Memory B cell (primary cell): ENCODE measurements at regions not wholly inside any gene's neighbourhood (a gene's known extent, or its start where the extent isn't known, plus 50 kb on each side); places are given as distances from the start of the nearest gene placed in this dataset.

Source experiments
- ATAC-seq: fragments of 150-1000 bp; cut with Tn5 transposase; 2 replicates; pipeline ENCODE4 v1.10.0; 2021; ENCODE audit warnings: low read depth, mild to moderate bottlenecking, moderate library complexity
- DNase-seq, 2 donors: peaks; one replicate each; pipeline ENCODE4 v3.0.0; 2022; ENCODE audit warnings: low spot score in 2 of 2
- H3K27ac Mint-ChIP-seq: one replicate; pipeline ENCODE4 v1.8.0; 2022; ENCODE audit warnings: mild to moderate bottlenecking, moderate library complexity, mixed read lengths
- H3K27me3 Mint-ChIP-seq: one replicate; pipeline ENCODE4 v1.8.0; 2022; ENCODE audit warnings: mixed read lengths
- H3K36me3 Mint-ChIP-seq: one replicate; pipeline ENCODE4 v1.8.0; 2022; ENCODE audit warnings: mild to moderate bottlenecking, mixed read lengths
- H3K4me1 Mint-ChIP-seq: one replicate; pipeline ENCODE4 v1.8.0; 2022; ENCODE audit warnings: mixed read lengths
- H3K4me3 Mint-ChIP-seq: one replicate; pipeline ENCODE4 v1.8.0; 2022; ENCODE audit warnings: mild to moderate bottlenecking, moderate library complexity, mixed read lengths
- H3K9me3 Mint-ChIP-seq: one replicate; pipeline ENCODE4 v1.8.0; 2022; ENCODE audit warnings: mixed read lengths

DNA sequence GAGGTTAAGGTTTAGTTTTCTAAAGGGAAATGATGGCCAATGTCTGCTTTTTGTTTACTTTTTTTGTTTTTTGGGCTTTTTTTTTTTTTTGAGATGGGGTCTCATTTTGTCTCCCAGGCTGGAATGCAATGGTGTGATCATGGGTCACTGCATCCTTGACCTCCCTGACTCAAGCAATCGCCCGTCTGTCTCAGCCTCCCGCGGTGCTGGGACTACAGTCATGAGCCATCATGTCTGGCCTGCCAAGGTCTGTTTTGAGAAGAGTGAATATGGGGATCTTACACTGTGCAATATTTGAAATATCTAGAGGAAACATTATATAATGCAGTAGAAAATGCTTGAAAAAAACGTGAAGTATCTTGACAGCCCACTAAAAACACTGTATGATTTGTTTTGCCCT lies 162.5 kb downstream of the GASK1B start:
- DNase-seq (no peak), ATAC-seq (no peak)
- no peaks in the 10 kb centered on the region for H3K4me1 Mint-ChIP-seq
- H3K36me3 Mint-ChIP-seq: no peaks in the 10 kb centered on the region
- H3K4me3 Mint-ChIP-seq: no peak overlapping the region
- H3K27me3 Mint-ChIP-seq: no peaks in the 10 kb centered on the region
- H3K27ac Mint-ChIP-seq: no peak overlapping the region
- H3K9me3 Mint-ChIP-seq: no peaks in the 10 kb centered on the region

DNA sequence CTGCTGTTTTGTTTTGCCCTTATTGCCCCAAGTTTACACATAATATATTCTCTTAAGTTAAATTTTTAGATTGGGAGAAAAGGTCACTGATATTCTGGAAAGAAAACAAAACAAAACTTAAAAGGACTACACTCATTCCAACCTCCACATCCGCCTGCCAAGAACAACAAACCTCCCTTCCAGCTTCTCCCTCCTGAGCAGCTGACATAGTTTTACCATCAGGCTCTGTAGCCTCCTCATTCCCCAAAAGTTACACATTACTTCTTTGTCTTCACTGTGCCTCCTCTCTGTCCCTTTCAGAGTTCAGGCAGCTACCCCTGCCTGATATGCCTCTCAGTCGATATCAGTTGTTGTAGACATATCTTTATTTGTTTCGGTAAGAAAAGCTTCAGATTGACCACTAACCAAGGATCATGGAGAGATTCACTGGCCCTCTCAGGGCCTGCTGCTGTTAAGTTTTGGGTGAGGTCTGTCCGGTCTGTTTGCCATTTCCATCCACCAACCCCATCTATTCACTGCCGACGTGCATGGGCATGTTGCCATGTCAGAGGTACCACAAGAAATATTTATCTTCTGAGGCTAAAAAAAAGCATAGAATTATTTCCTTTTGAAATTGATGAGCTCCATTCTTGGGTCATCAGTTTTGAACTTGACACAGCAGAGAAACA lies 164.1 kb downstream of the GASK1B start:
- H3K4me1 Mint-ChIP-seq: no peaks in the 10 kb centered on the region
- DNase-seq (no peak), ATAC-seq (no peak)
- peaks cover 2% of the 10 kb centered on the region for H3K9me3 Mint-ChIP-seq
- no peaks in the 10 kb centered on the region for H3K27me3 Mint-ChIP-seq
- H3K36me3 Mint-ChIP-seq: no peaks in the 10 kb centered on the region
- no peak overlapping the region for H3K27ac Mint-ChIP-seq
- H3K4me3 Mint-ChIP-seq: no peak overlapping the region

DNA sequence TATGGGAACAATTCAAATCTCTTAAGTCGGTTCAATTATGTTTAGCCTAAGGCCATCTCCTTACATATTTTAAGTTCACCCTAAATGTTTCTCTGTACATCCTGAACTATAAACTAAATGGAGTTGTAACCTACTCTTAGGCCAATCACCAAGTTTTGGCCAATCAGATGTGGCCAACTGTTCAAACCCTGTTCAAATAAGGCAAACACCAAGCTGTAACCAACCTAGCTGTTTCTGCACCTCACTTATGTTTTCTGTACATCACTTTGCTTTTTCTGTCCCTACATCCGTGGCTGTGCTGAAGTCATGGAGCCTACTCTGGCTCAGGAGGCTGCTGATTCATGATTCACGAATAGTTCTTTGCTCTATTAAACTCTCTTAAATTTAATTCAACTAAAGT lies 165.3 kb downstream of the GASK1B start:
- no peak overlapping the region for H3K4me3 Mint-ChIP-seq
- peaks cover 2% of the 10 kb centered on the region for H3K9me3 Mint-ChIP-seq
- ATAC-seq (no peak), DNase-seq (no peak)
- H3K27ac Mint-ChIP-seq: no peak overlapping the region
- H3K4me1 Mint-ChIP-seq: no peaks in the 10 kb centered on the region
- no peaks in the 10 kb centered on the region for H3K27me3 Mint-ChIP-seq
- H3K36me3 Mint-ChIP-seq: no peaks in the 10 kb centered on the region

DNA sequence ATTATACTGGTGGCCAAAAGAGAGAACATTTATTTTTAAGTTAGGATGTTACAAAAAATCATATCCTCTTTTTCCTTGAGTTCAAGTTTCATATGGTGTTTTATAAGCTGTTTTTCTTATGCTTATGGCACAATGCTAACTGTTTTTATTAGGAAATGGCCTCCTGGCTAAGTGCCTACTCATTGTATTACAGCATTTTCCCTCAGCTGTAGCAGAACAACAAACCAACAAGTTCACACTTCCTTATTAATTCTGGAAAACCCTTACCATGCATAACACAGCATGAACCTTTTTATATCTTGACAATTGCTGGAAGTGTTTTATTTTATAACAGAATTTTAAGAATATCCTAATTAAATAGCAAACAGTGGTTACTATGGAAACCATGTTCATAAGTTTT lies 165.8 kb downstream of the GASK1B start:
- no peaks in the 10 kb centered on the region for H3K36me3 Mint-ChIP-seq
- H3K4me3 Mint-ChIP-seq: no peak overlapping the region
- H3K27me3 Mint-ChIP-seq: no peaks in the 10 kb centered on the region
- peaks cover 2% of the 10 kb centered on the region for H3K9me3 Mint-ChIP-seq
- no peak for DNase-seq
- H3K27ac Mint-ChIP-seq: no peak overlapping the region
- no peak for ATAC-seq
- H3K4me1 Mint-ChIP-seq: no peaks in the 10 kb centered on the region

DNA sequence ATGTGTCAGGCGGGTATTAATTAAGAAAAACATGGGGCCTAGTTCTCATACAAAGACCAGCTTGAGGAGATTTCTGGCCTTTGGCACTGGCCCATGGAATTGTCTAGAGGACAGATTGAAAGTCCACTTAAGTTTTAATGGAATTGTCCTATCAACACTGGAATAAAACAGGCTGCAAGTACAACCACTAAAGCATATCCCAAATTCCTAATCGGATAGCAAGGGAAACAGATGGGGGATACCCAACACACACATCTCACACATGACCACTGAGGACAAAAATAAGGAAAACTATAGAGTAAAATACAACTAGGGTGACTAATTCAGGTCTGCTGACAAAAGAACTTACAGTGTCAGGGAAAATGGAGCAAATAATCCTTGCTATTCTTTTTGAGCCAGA lies 167.8 kb downstream of the GASK1B start:
- ATAC-seq: no peak
- Mint-ChIP-seq H3K9me3 (peaks cover 2% of the 10 kb centered on the region), H3K36me3 (no peaks in the 10 kb centered on the region), H3K4me1 (no peaks in the 10 kb centered on the region), H3K27ac (no peak overlapping the region), H3K4me3 (no peak overlapping the region), H3K27me3 (no peaks in the 10 kb centered on the region)
- DNase-seq: no peak

DNA sequence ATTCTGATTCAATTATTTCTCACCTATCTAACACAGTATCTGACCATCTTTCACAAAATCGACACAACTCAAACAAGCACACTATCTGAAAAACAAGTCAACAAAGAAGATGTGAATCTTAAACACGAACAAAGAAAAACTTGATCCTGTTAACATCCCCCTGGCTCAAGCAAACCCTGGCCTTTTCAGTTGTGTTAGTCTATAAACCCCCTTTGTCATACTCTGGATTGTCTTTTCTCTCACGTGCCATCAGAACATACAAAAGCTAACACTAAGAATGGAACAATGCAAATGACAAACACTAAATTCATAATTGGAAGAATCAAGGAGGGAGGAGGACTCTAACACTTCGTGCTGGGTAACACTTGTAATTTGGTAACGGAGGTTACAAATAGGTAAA lies 168.7 kb downstream of the GASK1B start:
- Mint-ChIP-seq H3K36me3 (no peaks in the 10 kb centered on the region), H3K4me3 (no peak overlapping the region), H3K4me1 (no peaks in the 10 kb centered on the region), H3K9me3 (peaks cover 2% of the 10 kb centered on the region), H3K27ac (no peak overlapping the region), H3K27me3 (no peaks in the 10 kb centered on the region)
- ATAC-seq (no peak), DNase-seq (no peak)

DNA sequence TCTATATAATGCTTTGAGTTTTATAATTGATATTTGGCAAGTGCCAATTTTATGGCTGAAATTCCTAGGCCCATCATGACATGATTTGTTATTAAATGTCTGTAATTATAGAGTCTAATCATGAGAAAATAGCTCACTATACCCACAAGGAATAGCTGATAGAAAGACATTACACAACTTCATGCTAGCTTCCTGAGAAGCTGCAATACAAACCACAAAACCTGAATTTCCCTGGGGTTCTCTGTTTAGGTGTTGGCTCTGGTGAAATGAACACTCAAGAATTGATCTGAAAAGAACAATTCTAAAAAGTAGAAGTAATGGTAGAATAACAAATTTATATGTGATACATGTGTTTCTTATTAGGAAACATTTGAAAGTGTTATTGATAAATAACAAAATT lies 169.6 kb downstream of the GASK1B start:
- ATAC-seq (no peak), DNase-seq (no peak)
- Mint-ChIP-seq H3K9me3 (peaks cover 2% of the 10 kb centered on the region), H3K4me1 (no peaks in the 10 kb centered on the region), H3K4me3 (no peak overlapping the region), H3K27me3 (no peaks in the 10 kb centered on the region), H3K36me3 (no peaks in the 10 kb centered on the region), H3K27ac (no peak overlapping the region)

DNA sequence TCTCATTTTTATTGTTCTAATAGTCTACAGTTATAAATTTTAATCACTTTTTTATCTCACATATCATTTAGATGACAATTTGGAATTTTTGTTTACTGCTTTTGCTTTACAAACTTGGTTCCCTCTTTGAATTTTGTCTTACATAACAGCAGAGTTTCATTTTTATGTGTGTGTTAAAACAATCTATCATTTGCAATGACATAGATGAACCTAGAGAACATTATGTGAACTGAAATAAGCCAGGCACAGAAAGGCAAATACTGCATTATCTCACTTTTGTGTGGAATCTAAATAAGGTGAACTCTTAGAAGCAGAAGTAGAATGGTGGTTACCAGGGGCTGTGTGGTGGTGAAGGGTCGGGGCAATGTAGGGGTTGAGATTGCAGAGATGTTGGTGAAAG lies 170.7 kb downstream of the GASK1B start:
- H3K27ac Mint-ChIP-seq: no peak overlapping the region
- DNase-seq (no peak), ATAC-seq (no peak)
- no peak overlapping the region for H3K4me3 Mint-ChIP-seq
- H3K9me3 Mint-ChIP-seq: peaks cover 2% of the 10 kb centered on the region
- H3K27me3 Mint-ChIP-seq: no peaks in the 10 kb centered on the region
- no peaks in the 10 kb centered on the region for H3K36me3 Mint-ChIP-seq
- H3K4me1 Mint-ChIP-seq: no peaks in the 10 kb centered on the region

DNA sequence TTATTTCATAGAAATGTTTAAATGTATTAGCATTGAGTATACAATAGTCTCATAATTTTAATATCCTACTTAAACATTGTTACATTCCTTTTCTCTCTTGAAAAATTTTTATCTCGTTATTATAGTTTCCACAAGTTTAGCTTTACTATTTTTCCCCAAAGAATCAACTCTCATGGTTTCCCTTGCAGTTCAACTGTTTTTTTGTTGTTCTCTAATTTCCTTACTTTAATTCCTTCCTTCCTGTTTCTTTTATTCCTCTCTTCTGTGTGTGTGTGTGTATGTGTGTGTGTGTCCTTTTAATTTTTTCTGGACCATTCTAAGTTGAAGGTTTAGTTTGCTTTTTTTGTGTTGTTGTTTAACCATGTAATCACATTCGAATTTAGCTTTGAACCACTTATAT lies 171.1 kb downstream of the GASK1B start:
- Mint-ChIP-seq H3K27ac (no peak overlapping the region), H3K36me3 (no peaks in the 10 kb centered on the region), H3K9me3 (peaks cover 2% of the 10 kb centered on the region), H3K27me3 (no peaks in the 10 kb centered on the region), H3K4me1 (no peaks in the 10 kb centered on the region), H3K4me3 (no peak overlapping the region)
- no peak for DNase-seq
- no peak for ATAC-seq

DNA sequence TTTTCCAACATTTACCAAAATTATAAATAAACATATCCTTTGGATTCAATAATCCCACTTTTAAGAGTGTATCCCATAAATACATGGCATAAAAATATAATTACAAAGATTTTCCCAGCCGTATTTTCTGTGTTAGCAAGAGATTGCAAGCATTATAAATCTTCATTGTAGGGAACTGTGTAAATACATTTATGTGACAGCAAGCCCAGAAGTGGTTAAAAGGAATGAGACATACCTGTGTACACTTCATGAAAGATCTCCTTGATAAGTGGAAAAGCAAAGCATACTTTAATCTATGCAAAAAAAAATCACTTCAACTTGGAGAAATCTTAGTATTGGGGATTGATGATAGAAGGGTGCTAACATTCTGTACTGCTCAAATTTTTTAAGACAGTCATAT lies 173.1 kb downstream of the GASK1B start:
- ATAC-seq (no peak), DNase-seq (no peak)
- no peaks in the 10 kb centered on the region for H3K27me3 Mint-ChIP-seq
- no peak overlapping the region for H3K27ac Mint-ChIP-seq
- H3K4me1 Mint-ChIP-seq: no peaks in the 10 kb centered on the region
- no peaks in the 10 kb centered on the region for H3K36me3 Mint-ChIP-seq
- peaks cover 2% of the 10 kb centered on the region for H3K9me3 Mint-ChIP-seq
- no peak overlapping the region for H3K4me3 Mint-ChIP-seq

DNA sequence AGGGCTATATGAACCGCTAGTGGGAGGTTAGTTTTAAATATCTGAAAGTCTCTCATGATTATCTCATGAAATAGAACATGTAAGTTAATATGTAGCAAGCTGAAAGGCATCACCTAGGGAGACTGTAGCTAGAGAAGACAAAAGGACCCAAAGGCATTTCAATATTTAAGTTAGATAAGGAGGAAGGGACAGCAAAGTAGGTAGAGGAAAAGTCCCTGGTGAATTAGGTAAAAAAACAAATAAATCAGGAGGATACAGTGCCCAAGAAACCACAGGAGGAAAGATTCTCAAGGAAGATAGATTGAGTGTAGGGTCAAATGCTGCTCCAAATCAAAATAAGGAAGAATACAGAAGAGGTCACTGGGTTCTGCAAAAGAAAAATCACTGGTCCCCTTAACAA lies 175.5 kb downstream of the GASK1B start:
- Mint-ChIP-seq H3K27ac (no peak overlapping the region), H3K4me3 (no peak overlapping the region), H3K4me1 (no peaks in the 10 kb centered on the region), H3K9me3 (no peaks in the 10 kb centered on the region), H3K27me3 (peaks cover 1% of the 10 kb centered on the region), H3K36me3 (no peaks in the 10 kb centered on the region)
- DNase-seq: no peak
- ATAC-seq: no peak

DNA sequence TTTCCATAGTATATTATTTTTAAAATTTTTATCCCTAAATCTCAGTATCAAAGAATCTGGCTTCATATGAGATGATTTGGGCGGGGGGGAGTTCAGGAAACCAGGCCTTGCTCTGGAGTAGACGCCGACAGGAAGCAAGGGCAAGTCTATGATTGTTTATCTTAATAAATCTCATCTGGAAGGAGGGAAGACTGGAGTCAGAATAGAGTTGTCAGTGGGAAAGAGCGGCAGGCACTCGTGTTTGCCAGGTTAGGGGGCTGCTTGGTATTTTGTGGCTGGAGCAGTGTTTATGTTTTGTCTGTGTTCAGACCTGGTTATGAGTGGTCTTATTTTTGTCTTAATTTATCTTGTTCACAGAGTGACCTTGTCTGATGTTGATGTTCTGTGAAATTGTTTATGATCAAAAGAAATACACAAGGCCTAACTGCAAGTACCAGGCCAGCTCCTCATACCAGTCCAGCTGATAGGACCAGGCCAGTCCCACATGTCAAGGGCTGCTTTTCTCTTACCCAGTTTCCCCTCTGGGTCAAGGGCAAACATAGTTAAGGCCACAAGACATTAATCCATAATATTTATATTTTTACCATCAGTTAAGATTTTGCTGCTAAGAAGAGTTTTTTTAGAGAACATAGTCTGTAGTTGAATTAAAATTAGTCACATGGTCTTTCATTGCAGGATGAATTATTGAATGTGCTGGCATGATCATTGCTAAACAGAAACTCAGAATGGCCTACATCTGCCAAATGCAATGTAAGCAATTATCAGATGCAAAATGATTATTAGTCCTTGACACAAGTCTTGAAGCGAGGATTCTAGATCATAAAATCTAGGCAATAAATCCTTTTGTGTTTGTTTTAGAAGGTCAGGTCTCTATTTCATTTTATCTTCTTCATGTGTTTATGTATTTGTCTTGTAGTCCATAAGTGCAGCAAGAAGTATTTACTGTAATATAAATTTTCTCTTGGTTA lies 176.5 kb downstream of the GASK1B start:
- Mint-ChIP-seq H3K36me3 (no peaks in the 10 kb centered on the region), H3K4me3 (no peak overlapping the region), H3K4me1 (no peaks in the 10 kb centered on the region), H3K9me3 (no peaks in the 10 kb centered on the region), H3K27me3 (peaks cover 1% of the 10 kb centered on the region), H3K27ac (no peak overlapping the region)
- DNase-seq (no peak), ATAC-seq (no peak)

DNA sequence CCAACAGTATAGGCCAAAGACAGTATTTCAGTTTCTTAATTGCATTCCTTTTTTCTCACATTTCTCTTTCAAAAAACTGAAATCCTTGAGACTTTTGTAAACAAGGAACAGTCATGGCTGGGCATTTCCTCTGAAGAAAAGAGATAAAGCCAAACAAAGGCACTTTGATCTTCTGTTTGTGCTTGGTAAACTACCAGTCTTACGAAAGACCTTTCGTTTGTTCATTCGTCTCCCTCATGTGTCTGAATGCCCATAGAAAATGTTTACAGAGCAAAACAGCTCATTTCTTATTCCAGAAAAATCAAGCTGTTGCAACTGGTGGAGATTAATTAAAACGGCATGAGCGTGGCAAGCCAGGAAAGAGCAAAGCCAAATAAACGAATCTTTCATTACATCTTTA lies 178.0 kb downstream of the GASK1B start:
- H3K4me1 Mint-ChIP-seq: no peaks in the 10 kb centered on the region
- no peaks in the 10 kb centered on the region for H3K9me3 Mint-ChIP-seq
- H3K4me3 Mint-ChIP-seq: no peak overlapping the region
- DNase-seq (no peak), ATAC-seq (no peak)
- H3K27ac Mint-ChIP-seq: no peak overlapping the region
- no peaks in the 10 kb centered on the region for H3K36me3 Mint-ChIP-seq
- H3K27me3 Mint-ChIP-seq: peaks cover 1% of the 10 kb centered on the region

DNA sequence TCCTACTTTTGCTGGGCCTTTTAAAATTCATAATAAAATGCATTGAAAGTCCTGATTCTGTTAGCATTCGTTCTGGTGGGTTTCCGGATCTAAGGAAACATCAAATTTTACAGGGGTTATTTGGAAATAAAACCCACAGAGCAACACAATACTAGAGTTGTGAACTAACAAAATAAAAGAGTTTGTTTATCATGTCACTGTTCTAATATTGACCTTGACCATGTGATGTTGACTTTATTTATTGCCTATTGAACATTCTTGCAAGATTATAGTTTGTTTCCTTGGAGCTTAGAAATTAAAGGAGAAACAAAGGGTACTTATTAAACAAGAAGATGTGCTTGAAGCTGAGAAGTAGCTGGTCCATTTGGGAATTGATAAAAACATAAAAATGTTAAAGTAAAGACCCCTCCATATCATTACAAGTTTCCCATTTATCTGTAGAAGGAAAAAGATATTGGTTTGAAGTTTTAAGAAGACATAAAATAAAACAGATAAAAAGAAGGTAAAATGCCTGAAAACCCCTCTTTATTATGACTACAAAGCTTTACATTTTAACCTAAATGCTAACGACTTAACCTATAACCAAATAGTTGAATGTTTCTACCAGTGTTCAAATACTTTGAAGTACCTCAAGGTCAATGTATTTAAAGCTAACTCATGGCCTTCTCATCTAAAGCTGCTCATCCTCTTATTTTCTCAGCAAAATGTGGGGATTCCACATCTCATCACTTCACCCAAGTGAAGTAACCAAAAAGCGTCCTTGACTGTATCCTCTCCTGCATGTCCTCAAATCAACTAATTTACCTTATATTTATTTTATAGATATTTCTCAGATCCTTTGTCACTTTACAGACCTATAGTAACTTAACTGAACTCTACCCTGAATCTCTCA lies 179.6 kb downstream of the GASK1B start:
- no peaks in the 10 kb centered on the region for H3K9me3 Mint-ChIP-seq
- no peak for ATAC-seq
- H3K4me1 Mint-ChIP-seq: no peaks in the 10 kb centered on the region
- H3K36me3 Mint-ChIP-seq: no peaks in the 10 kb centered on the region
- H3K27me3 Mint-ChIP-seq: peaks cover 1% of the 10 kb centered on the region
- no peak overlapping the region for H3K27ac Mint-ChIP-seq
- no peak overlapping the region for H3K4me3 Mint-ChIP-seq
- DNase-seq: no peak
